Trophoblast cell (in vitro differentiated cells and primary cell): ENCODE measurements at regions not wholly inside any gene's neighbourhood (a gene's known extent, or its start where the extent isn't known, plus 50 kb on each side); places are given as distances from the start of the nearest gene placed in this dataset.

Experiments
- DNase-seq, 2 donors: peaks; one replicate each; pipeline ENCODE4 v3.0.0-alpha.2; 2016
- H2AFZ ChIP-seq: 2 replicates; pipeline ENCODE4 v1.6.1; 2013; ENCODE audit warnings: low read length, moderate library complexity, mild to moderate bottlenecking; ENCODE audit not compliant: insufficient read depth, poor library complexity
- H2AK5ac ChIP-seq: 2 replicates; pipeline ENCODE4 v1.6.1; 2013; ENCODE audit warnings: mild to moderate bottlenecking, low read length
- H2BK120ac ChIP-seq: 2 replicates; pipeline ENCODE4 v1.6.1; 2013; ENCODE audit warnings: low read length, mild to moderate bottlenecking, moderate library complexity; ENCODE audit not compliant: insufficient read depth, poor library complexity
- H2BK12ac ChIP-seq: 2 replicates; pipeline ENCODE4 v1.6.1; 2013; ENCODE audit warnings: mild to moderate bottlenecking, low read length, moderate library complexity
- H2BK5ac ChIP-seq: 2 replicates; pipeline ENCODE4 v1.6.1; 2013; ENCODE audit warnings: low read length, low read depth, moderate library complexity, mild to moderate bottlenecking; ENCODE audit not compliant: poor library complexity
- H3K14ac ChIP-seq: 2 replicates; pipeline ENCODE4 v1.6.1; 2013; ENCODE audit warnings: mild to moderate bottlenecking, low read length
- H3K18ac ChIP-seq: 2 replicates; pipeline ENCODE4 v1.6.1; 2013; ENCODE audit warnings: mild to moderate bottlenecking, low read length
- H3K23ac ChIP-seq: 2 replicates; pipeline ENCODE4 v1.6.1; 2013; ENCODE audit warnings: low read length
- H3K27ac ChIP-seq: 2 replicates; pipeline ENCODE4 v1.5.1; 2013; ENCODE audit warnings: low read depth, mild to moderate bottlenecking, inconsistent platforms, low read length, moderate library complexity
- H3K27me3 ChIP-seq: 2 replicates; pipeline ENCODE4 v1.6.1; 2013; ENCODE audit warnings: inconsistent platforms, mild to moderate bottlenecking, low read length, moderate library complexity; ENCODE audit not compliant: insufficient read depth
- H3K36me3 ChIP-seq, 2 experiments: 1 replicate in 1 of 2; 2 replicates in 1 of 2; pipeline ENCODE4 v1.6.1; 2013; ENCODE audit warnings: low read length in 2 of 2, mild to moderate bottlenecking in 2 of 2, moderate library complexity in 1 of 2; ENCODE audit not compliant: insufficient read depth in 2 of 2, control insufficient read depth in 1 of 2
- H3K4ac ChIP-seq: 2 replicates; pipeline ENCODE4 v1.6.1; 2013; ENCODE audit warnings: low read depth, mild to moderate bottlenecking, low read length, moderate library complexity
- H3K4me1 ChIP-seq, 2 experiments: 1 replicate in 1 of 2; 2 replicates in 1 of 2; pipeline ENCODE4 v1.6.1; 2013; ENCODE audit warnings: low read length in 2 of 2, mild to moderate bottlenecking in 2 of 2, moderate library complexity in 1 of 2; ENCODE audit not compliant: insufficient read depth in 2 of 2, control insufficient read depth in 1 of 2
- H3K4me2 ChIP-seq: 2 replicates; pipeline ENCODE4 v1.6.1; 2013; ENCODE audit warnings: inconsistent platforms, mild to moderate bottlenecking, low read length, moderate library complexity
- H3K4me3 ChIP-seq: 2 replicates; pipeline ENCODE4 v1.5.1; 2013; ENCODE audit warnings: mild to moderate bottlenecking, low read depth, low read length, inconsistent platforms
- H3K79me1 ChIP-seq: one replicate; pipeline ENCODE4 v1.6.1; 2013; ENCODE audit warnings: low read length
- H3K79me2 ChIP-seq: 2 replicates; pipeline ENCODE4 v1.6.1; 2013; ENCODE audit warnings: low read length, mild to moderate bottlenecking; ENCODE audit not compliant: control insufficient read depth, insufficient read depth, poor library complexity
- H3K9ac ChIP-seq: 2 replicates; pipeline ENCODE4 v1.6.1; 2013; ENCODE audit warnings: mild to moderate bottlenecking, low read length
- H3K9me3 ChIP-seq: 2 replicates; pipeline ENCODE4 v1.6.1; 2013; ENCODE audit warnings: low read depth, mild to moderate bottlenecking, control low read depth, inconsistent platforms, low read length; ENCODE audit not compliant: insufficient read depth
- H4K12ac ChIP-seq: 2 replicates; pipeline ENCODE4 v1.6.1; 2013; ENCODE audit warnings: low read depth, mild to moderate bottlenecking, low read length, moderate library complexity
- H4K8ac ChIP-seq: 2 replicates; pipeline ENCODE4 v1.6.1; 2013; ENCODE audit warnings: low read depth, mild to moderate bottlenecking, low read length, moderate library complexity
- H4K91ac ChIP-seq: one replicate; pipeline ENCODE4 v1.6.1; 2013; ENCODE audit warnings: low read depth, mild to moderate bottlenecking, low read length, moderate library complexity
- WGBS: extraction: QIAGEN DNeasy Blood & Tissue Kit; methylation state at CpG from one replicate; pipeline ENCODE4 v1.1.7; 2013; ENCODE audit warnings: missing lambda C conversion rate; ENCODE audit not compliant: insufficient read length, insufficient coverage; ENCODE audit errors: extremely low coverage; 5-methylcytosine and 5-hydroxymethylcytosine counted together

DNA sequence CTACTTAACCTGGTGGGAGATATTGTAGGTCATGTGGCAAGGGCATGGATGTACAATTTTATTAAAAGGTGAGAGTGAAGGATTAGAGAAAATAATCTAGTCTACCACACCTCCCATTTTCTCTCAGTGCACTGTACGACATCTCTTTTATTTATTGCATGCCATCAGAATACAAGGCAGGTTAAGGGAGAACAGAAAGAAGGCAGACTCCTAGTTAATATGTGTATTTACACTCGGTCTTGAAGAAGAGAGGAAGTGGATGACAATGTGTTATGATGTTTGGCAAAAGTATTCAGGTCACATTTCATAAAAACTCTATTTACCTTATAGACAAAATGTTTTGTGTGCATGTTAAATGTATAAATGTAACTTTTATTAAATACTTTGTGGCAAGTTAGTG lies 306.1 kb downstream of the CTH start:
- H2BK5ac ChIP-seq: no peak overlapping the region
- H3K4me2 ChIP-seq: no peak overlapping the region
- H3K14ac ChIP-seq: no peak overlapping the region
- no peak for DNase-seq
- no peak overlapping the region for H4K8ac ChIP-seq
- H3K23ac ChIP-seq: no peak overlapping the region
- H3K79me2 ChIP-seq: no peaks in the 10 kb centered on the region
- H2AK5ac ChIP-seq: no peak overlapping the region
- no peak overlapping the region for H3K4ac ChIP-seq
- no peak overlapping the region for H2BK120ac ChIP-seq
- no peak overlapping the region for H3K4me3 ChIP-seq
- H3K36me3 ChIP-seq: no peaks in the 10 kb centered on the region
- no peak overlapping the region for H4K91ac ChIP-seq
- no peaks in the 10 kb centered on the region for H3K79me1 ChIP-seq
- H4K12ac ChIP-seq: no peak overlapping the region
- H3K4me1 ChIP-seq: no peaks in the 10 kb centered on the region
- no peak overlapping the region for H3K27ac ChIP-seq
- H2BK12ac ChIP-seq: no peak overlapping the region
- H2AFZ ChIP-seq: no peak overlapping the region
- no CpG with 5 or more reads among the region's 2 CpGs for WGBS
- no peaks in the 10 kb centered on the region for H3K27me3 ChIP-seq
- H3K18ac ChIP-seq: no peak overlapping the region
- H3K9me3 ChIP-seq: no peaks in the 10 kb centered on the region
- no peak overlapping the region for H3K9ac ChIP-seq

DNA sequence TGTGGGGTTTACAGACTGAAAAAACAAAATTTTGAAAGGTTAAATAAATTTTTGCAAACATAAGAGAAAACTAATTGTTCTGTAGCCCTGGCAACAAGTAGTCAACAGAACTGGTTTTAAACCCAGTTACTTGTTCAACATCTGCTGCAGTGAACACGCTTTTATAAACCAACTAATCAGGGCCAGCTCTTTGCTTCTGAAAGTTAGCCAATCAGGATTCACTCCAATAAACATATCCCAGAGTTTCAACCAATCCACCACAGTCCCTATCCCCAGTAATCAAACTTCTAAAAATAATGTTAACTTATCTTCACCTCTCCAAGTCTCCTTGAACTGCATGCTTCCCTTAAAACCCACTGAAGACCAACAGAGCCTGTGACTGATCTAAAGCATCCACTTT lies 306.6 kb downstream of the CTH start:
- no peak overlapping the region for H3K18ac ChIP-seq
- no peak overlapping the region for H2BK5ac ChIP-seq
- no peaks in the 10 kb centered on the region for H3K36me3 ChIP-seq
- no peak overlapping the region for H3K4me2 ChIP-seq
- no peak for DNase-seq
- H2AK5ac ChIP-seq: no peak overlapping the region
- no peak overlapping the region for H3K27ac ChIP-seq
- H3K4ac ChIP-seq: no peak overlapping the region
- H3K9ac ChIP-seq: no peak overlapping the region
- H4K8ac ChIP-seq: no peak overlapping the region
- no peak overlapping the region for H2BK120ac ChIP-seq
- no peak overlapping the region for H3K23ac ChIP-seq
- no peaks in the 10 kb centered on the region for H3K27me3 ChIP-seq
- no peaks in the 10 kb centered on the region for H3K79me1 ChIP-seq
- H4K91ac ChIP-seq: no peak overlapping the region
- no peak overlapping the region for H4K12ac ChIP-seq
- H3K9me3 ChIP-seq: no peaks in the 10 kb centered on the region
- H3K14ac ChIP-seq: no peak overlapping the region
- no CpG with 5 or more reads among the region's 1 CpG for WGBS
- no peak overlapping the region for H3K4me3 ChIP-seq
- no peaks in the 10 kb centered on the region for H3K4me1 ChIP-seq
- no peaks in the 10 kb centered on the region for H3K79me2 ChIP-seq
- no peak overlapping the region for H2AFZ ChIP-seq
- no peak overlapping the region for H2BK12ac ChIP-seq

DNA sequence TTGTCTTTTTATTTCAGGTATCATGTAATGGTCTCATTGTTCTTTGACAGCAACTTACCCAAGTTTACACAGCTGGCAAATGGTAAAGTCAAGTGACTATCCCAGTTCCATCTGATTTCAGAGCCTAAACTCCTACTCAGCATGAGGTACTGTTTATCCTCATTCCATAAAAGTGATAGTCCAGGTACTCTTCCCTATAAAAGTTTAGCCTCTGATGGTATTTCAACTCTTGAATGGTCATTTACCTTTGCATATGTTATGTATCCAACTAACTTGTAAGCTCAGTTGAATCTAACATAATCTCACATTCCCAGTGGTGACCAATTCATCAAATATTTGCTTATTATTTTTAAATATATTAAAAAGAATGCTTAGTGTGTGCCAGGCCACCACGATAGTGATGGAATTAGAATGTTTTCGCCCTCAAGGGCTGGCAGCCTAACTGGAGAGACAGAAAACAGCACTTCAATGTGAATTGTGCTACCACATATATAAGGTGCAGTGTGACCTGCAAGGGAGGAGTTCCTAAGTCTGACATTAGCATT lies 307.1 kb downstream of the CTH start:
- Histone ChIP-seq H3K14ac (no peak overlapping the region), H3K79me2 (no peaks in the 10 kb centered on the region), H3K4me3 (no peak overlapping the region), H3K4me2 (no peak overlapping the region), H3K36me3 (no peaks in the 10 kb centered on the region), H2AK5ac (no peak overlapping the region), H2BK5ac (no peak overlapping the region), H3K23ac (no peak overlapping the region), H3K27ac (no peak overlapping the region), H2BK12ac (no peak overlapping the region), H3K4me1 (no peaks in the 10 kb centered on the region), H3K79me1 (no peaks in the 10 kb centered on the region), H4K8ac (no peak overlapping the region), H2BK120ac (no peak overlapping the region), H3K18ac (no peak overlapping the region), H4K12ac (no peak overlapping the region), H3K4ac (no peak overlapping the region), H4K91ac (no peak overlapping the region), H2AFZ (no peak overlapping the region), H3K9ac (no peak overlapping the region), H3K27me3 (no peaks in the 10 kb centered on the region), H3K9me3 (no peaks in the 10 kb centered on the region)
- DNase-seq: no peak
- no CpG with 5 or more reads among the region's 2 CpGs for WGBS

DNA sequence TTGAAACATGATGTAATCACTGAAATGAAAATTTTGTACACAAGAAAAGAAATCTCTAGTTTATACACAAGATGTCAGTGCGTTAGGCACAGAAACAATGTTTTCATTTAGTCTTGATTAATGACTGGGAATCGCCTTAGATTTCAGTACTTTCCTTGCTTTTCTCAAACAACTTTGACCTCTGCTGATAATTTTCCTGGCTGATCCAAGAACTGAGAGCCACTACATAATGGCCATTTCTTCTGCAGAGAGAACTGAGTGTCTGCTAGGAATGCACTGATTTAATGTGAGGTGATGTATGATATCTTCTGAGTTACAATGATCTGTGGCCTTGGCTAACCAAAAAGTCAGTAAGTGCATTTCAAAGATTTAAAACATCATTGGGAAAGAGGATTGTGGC lies 308.1 kb downstream of the CTH start:
- H2BK120ac ChIP-seq: no peak overlapping the region
- H3K79me1 ChIP-seq: no peaks in the 10 kb centered on the region
- H2AK5ac ChIP-seq: no peak overlapping the region
- no peak overlapping the region for H3K9ac ChIP-seq
- H4K91ac ChIP-seq: no peak overlapping the region
- no peak overlapping the region for H2AFZ ChIP-seq
- no peak overlapping the region for H3K27ac ChIP-seq
- H4K12ac ChIP-seq: no peak overlapping the region
- no peak overlapping the region for H3K14ac ChIP-seq
- no peaks in the 10 kb centered on the region for H3K79me2 ChIP-seq
- H3K4me2 ChIP-seq: no peak overlapping the region
- no peaks in the 10 kb centered on the region for H3K9me3 ChIP-seq
- WGBS: no CpG with 5 or more reads among the region's 2 CpGs
- no peak for DNase-seq
- no peak overlapping the region for H3K4me3 ChIP-seq
- no peak overlapping the region for H3K18ac ChIP-seq
- no peak overlapping the region for H2BK5ac ChIP-seq
- no peak overlapping the region for H3K23ac ChIP-seq
- no peak overlapping the region for H3K4ac ChIP-seq
- H3K27me3 ChIP-seq: no peaks in the 10 kb centered on the region
- no peaks in the 10 kb centered on the region for H3K36me3 ChIP-seq
- H4K8ac ChIP-seq: no peak overlapping the region
- no peaks in the 10 kb centered on the region for H3K4me1 ChIP-seq
- H2BK12ac ChIP-seq: no peak overlapping the region
